Epithelial cell of prostate (primary cell): ENCODE measurements at regions not wholly inside any gene's neighbourhood (a gene's known extent, or its start where the extent isn't known, plus 50 kb on each side); places are given as distances from the start of the nearest gene placed in this dataset.

Source experiments
- DNase-seq: peaks from one replicate; pipeline ENCODE4 v3.0.0-alpha.2; 2011; ENCODE audit warnings: low read depth, low spot score
- H3K27ac ChIP-seq: fragments of 450-650 bp; 2 replicates; pipeline ENCODE4 v1.5.1; 2017; ENCODE audit warnings: mild to moderate bottlenecking

DNA sequence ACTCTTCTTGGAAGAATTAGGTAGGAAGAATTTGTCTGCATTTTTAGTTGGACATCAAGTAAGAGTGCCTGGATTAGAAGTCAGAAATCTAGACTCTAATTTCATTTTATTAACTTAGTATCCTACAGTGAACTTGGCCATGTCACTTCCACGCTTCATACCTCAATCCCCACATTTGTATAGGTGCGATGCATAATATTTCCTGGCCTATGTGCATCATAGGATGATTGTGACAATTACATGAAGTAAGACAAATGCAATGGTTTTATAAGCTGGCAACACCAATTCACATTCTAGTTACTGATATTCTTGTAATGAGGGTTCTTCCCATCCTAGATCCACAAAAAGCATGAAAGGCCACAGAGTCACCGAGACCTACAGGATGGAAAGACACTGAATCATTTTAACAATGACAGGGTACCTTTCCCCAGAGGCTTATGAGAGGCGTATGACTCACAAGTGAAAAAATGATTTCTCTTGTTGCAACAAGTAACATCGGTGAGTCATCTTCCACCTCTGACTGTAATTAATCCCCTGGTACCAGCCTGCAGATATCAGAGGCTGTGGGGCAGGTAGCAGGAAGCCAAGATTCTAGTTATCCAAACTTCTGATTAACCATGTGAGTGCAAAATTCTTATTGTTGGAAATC lies 56.0 kb upstream of the OR5AK2 start:
- peak overlapping the region; percentile 69 for H3K27ac ChIP-seq
- peak; percentile 98 for DNase-seq

DNA sequence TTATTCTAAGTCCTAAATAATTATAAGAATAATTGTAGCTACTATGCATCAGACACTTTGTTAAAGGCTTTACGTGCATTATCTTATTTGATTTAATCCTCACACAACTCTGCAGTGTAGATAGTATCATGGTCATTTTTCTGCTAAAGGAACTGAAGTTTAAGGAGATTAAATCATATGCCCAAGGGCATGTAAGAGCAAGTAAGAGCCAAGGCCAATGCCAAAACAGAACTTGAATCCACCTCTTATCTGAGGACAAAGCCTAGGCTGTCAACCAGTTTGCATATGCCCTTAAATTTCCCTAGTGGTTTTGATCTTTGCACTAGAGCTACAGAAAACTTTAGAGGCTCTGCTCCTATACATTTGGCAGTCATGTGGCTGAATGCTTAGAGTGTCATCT lies 65.6 kb upstream of the OR5AK2 start:
- DNase-seq: no peak
- H3K27ac ChIP-seq: no peak overlapping the region

DNA sequence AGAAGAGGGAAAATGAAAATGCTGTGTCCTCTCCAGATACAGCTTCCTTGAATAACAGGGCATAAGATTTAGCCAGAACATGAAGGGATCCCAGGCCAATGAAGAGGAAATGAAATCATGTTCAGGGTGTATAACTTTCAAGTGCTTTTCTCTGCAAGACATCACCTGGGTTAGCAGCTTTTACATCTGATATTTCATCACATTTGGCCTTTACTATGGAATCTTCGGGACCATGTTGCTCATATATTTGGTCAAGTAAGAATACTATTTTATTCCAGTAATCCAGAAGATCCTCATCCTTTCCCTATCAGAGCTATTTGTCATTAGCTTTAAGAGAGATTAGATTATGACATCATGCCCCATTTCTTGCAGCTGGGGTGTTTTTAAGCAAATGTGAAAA lies 66.3 kb upstream of the OR5AK2 start:
- H3K27ac ChIP-seq: no peak overlapping the region
- DNase-seq: no peak

DNA sequence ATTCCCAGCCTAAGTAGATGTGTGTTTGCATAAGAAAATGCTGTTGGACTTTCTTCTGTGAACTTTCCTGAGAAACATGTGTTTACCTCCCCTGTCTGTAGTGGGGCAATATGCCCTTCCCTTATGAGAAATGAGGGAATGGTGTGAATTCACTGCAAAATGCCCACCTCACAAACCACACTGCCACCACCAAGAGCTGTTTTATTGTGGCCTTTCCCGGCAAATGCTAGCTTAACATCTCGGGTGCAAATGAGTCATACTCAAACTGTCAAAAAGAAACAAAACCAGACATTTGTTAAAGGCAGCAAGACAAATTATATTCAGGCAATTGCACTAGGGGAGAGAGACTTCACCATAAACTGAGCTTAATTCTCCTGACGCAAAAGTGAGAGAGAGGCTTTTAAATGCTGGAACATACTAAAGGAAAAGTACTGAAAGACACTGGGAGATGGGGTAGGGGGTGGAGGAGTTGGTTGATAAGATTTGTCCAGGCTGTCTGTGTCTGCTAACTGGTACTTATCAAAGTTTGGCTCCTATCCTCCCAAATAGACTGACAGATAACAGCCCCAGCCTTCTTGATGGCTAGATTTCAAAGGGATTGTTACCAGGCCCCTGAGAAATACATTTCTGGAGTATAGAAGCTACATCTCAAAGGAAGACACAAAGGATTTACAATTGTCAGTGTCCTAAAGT lies 70.9 kb upstream of the OR5AK2 start:
- DNase-seq: no peak
- no peak overlapping the region for H3K27ac ChIP-seq

DNA sequence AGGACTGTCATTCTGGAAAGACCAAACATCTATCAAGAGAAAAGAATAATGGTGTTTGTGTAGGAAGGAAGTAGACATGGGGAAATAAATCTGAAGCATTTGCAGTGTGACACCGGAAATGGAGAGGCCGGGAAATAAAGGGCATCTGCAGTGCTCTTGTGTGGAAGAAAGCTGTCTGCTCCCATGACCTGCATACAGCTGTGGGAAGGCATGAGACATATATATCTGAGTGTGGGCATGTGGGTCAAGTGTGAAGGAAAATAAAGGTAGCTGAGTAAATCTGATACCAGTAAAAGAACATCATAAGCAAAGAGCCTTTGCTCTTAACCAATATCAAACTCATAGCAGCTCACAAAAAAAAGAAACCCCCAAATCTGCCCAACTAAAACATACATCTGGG lies 72.1 kb upstream of the OR5AK2 start:
- no peak for DNase-seq
- H3K27ac ChIP-seq: no peak overlapping the region

DNA sequence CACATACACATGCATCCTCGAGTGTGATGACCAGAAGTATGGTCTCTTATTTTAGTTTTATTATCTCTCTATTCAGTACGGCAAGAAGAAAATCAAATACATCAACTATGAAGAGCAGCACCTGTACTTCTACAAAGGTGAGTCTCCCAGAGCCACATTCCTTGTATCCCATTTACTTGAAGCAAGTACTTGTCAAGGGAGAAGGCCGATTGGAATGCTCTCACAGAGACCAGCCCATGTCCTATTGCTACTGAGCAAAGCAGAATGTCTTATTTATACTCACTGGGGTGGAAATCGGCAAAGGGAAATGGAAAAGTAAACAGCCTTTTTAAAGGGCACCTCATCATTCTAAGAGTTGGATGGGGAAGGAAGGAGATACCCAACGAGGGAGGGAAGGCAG lies 72.6 kb upstream of the OR5AK2 start:
- DNase-seq: no peak
- no peak overlapping the region for H3K27ac ChIP-seq

DNA sequence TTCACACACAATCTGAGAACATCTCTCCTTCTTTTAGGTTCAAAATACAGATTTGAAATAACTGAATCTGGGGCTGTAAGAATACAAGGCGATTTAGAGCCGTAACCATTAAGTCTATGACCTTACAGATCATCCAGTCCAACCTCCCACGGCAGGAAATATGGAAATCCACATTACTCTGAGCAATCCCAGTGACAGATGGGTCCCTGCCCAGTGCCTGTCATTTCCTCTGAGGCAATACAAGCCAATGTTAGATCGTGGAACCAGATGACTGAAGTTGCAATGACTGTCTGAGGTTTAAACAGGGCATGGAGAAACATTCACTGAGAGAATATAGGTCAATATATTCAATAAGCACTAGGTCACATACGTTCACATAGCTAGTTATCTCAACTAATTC lies 77.4 kb upstream of the OR5AK2 start:
- DNase-seq: peak; percentile 50
- peak overlapping the region; percentile 96 for H3K27ac ChIP-seq

DNA sequence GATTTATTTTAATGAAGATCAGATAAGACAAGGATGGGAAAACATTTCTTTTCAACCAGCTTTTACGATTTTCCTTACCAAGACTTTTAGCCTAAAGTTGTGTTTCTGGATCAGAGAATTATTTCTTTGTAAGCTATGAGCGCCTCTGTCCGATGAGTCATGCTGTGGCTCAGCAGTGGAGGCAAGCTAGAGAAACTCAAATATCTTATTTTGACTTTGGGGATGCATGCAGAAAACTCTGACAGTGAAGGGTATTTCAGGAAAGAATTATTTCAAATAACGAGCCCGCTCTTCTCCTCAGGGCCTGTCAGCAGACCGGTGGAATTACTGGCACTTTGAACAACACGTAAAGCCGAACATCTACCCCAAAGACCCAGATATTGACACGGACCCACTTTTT lies 77.9 kb upstream of the OR5AK2 start:
- H3K27ac ChIP-seq: peak overlapping the region; percentile 96
- DNase-seq: no peak

DNA sequence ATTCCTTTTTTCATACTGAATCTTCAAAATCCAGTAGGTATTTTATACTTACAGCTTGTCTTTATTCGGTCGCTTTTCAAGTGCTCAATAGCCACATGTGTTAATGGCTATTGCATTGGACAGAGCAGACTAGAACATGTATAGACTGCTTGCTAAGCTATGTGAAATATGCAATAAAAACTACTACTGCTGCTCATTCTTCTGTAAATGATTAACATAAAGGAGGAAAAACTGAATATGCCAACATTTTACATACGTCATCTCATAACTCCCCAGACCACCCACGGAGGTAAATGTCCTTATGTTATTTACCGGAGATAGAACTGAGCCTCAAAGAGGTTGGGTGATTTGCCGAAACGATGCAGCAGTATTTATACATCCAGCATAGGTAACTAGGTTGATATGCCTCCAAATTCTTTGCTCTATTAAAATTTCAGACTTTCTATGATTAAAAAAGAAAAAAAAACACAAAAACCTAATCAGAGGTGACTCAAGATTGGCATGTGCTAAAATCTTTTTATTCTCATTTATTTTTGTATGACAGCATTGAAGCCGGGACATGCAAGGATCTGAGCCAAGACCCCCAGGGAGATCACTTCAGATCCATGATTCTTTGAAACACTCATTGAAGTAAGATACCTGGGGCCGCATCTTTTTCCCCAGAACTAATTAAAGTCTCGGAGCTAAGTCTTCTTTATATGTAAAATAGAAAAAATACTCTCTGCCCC lies 78.5 kb upstream of the OR5AK2 start:
- peak; percentile 70 for DNase-seq
- peak overlapping the region; percentile 96 for H3K27ac ChIP-seq

DNA sequence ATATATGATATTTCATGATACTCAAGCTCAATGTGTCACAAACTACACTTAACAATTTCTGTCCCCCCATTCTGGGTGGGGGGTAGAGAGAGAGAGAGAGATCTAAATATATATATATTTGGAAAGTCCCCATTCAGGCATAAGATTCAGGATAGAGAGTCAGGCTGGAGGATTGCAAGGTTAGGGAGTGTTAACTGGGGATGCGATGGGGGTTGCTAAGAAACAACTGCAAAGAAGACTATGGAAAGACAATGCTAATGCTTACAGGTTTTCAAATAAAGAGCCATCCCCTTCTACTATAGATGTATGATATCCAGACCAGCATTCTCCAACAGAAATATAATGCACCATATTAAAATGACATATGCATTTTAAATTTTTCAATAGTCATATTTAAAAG lies 79.2 kb upstream of the OR5AK2 start:
- DNase-seq: no peak
- H3K27ac ChIP-seq: peak overlapping the region; percentile 96

DNA sequence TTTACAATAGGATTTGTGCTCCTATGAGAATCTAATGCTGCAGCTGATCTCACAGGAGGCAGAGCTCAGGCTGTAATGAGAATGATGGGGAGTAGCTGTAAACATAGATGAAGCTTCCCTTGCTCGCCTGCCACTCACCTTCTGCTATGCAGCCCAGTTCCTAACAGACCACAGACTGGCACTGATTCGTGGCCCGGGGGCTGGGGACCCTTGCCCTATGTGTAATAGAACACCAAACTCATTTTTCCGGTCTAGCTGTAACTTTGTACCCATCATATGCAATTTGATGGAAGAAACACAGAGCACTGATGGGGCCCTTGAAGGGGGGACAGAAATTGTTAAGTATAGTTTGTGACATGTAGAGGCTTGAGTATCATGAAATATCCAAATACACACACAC lies 79.6 kb upstream of the OR5AK2 start:
- peak overlapping the region; percentile 96 for H3K27ac ChIP-seq
- DNase-seq: no peak

DNA sequence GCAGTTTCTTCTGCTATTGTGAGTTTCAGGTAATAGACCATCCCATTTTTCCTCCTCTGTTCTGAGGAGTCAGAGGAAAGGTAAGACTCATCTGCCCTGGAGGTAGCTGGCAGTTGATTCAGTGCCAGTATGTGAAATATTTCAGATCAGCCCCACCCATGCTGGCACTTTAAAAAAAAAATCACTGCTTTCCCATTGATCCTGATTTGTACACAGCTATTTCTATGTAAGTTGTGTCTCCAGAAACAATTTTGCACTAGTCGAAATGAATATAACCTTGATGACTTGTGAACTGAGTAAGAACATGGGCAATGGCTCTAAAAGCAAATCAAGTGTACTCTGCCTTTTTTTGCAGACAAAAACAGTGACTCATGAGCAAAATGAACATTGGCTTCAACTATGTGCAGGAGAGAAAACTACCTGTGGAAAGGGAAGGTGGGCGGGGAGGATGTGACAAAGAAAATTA lies 82.0 kb upstream of the OR5AK2 start:
- DNase-seq: peak; percentile 85
- peak overlapping the region; percentile 99 for H3K27ac ChIP-seq

DNA sequence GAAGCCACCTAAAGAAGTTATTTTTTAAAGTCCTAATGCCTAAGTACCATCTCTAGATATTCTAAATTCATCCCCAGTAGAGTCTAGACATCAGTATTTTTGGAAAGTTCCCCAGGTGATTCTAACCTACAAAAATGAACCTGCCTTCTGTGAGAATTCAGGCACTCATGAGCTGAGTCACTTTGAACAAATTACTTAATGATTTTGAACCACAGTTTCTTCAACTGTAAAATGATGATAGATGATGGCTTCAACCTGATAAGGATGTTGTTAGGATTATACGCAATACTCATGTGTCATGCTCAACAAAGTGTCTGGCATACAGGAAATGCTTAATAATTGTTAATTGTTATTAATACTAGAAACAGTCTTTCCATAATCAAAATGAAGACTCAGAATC lies 82.8 kb upstream of the OR5AK2 start:
- H3K27ac ChIP-seq: peak overlapping the region; percentile 99
- DNase-seq: peak; percentile 75

DNA sequence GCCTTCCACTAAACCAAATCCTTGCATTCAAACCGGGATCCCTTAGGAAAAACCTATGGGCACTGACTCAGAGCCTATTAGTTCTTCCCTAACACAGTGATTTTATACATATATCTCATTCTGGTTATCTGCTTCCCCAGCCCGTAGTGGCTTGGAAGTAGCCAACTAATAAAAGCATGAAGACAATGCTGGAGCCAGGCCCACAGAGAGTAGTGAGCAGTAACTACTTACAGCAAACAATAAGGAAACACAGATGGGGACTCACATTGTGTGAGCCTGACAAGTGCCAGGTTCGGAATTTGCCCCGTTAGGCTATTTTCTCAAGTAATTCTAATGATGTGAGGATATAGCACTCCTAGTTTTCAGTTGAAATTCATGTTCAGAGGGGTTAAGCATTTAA lies 83.3 kb upstream of the OR5AK2 start:
- no peak for DNase-seq
- H3K27ac ChIP-seq: peak overlapping the region; percentile 99

DNA sequence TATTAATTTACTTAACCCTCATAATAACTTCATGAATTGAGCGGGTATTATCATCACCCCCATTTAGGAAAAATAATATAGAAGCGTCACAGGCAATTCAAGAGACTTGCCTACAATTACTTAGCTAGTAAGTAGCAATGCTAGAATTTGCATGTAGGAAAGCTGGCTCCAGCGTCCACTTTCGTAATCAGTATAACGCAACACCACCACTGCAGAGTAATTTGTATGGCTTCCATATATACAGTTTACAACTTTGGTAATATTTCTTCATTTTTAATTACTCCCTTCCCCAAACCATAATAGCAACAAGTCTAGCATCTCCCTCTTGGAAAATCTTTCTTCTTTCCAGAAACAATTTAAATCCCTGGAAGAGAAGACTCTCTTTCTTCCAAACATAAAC lies 89.9 kb upstream of the OR5AK2 start:
- no peak for DNase-seq
- no peak overlapping the region for H3K27ac ChIP-seq

DNA sequence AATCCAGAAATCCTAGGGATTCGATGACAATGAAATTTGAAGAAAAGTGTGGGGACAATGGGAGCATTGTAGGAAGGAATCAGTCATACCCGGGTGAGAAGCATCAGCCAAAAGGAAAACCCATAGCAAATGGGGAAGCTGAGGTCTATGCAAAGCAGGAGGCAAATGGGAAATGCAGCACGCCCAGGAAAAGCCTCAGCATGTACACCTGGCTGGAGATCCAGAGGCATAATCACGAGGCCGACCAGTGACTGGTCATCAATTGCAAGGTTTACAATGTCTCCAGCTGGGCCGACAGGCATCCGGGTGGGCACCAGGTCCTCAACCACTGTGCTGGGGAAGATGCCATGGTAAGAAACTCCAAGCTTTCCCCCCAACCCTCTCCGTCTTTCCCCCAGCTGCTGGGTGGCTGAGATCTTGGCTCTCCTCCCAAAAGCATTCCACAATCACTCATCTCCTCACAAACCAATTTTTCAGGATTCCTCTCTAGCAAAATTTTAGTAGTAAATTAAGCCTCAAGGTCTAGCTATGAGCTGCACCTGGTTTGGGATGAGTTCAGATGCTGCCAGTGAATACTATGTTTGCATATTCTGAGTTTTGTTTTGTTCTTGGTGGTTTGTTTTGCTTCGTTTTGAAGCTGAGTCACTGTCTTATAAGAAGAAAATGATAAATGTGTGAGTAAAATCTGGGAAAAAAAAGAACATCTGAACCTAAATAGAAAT lies 98.0 kb upstream of the OR5AK2 start:
- peak overlapping the region; percentile 11 for H3K27ac ChIP-seq
- no peak for DNase-seq

DNA sequence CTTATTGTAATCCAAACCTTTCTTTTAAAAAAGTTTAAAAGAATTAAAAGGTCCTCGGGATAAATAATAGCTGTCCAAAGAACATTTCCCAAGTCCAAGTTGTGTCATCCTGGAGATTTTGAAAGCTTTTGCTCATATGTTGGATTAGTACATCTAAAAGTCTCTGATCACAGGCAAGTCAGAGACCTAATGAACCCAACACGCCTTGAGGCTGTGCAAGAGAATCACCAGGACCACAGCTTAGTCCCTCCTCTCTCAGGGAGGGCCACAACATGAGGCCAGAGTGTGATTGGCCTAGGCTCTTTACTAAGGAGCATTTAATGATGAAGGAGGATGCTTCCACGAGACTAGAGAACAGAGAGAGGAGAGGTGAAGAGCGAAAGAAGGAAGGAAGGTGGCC lies 98.7 kb upstream of the OR5AK2 start:
- peak overlapping the region; percentile 11 for H3K27ac ChIP-seq
- DNase-seq: no peak

DNA sequence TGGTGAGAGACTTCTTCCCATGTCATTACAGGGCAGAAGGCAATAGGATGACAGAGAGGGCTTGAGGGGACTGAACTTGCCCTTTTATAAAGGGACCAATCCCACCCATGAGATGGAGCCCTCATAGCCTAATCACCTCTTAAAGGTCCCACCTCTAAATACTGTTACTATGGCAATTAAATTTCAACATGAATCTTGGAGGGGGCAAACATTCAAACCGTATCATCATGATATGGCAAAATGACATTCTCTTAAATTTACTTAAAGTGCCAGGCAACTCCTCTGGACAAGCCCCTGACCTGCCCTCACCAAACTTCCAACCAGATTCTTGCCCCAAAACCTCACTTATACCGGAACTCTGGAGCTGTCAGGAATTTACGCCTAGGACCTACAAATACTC lies 100.8 kb upstream of the OR5AK2 start:
- H3K27ac ChIP-seq: no peak overlapping the region
- DNase-seq: no peak

DNA sequence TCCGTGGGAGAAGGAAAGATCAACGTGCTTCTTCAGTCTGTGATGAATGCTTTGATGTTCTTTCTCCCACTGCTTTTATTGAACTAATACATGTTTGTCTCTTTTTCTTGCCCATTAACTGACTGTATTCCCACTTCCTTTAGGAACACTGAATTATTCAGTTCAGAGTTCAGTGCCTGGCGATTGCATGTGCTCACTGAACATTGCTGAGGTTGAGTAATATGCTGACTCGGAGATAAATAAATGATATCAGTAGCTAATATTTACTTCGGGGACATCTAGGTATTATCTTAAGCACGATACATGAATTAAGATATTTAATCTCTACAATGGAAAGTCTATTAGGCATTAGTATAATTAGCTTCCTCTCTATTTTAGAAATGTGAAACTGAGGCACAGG lies 102.3 kb upstream of the OR5AK2 start:
- no peak for DNase-seq
- H3K27ac ChIP-seq: no peak overlapping the region

DNA sequence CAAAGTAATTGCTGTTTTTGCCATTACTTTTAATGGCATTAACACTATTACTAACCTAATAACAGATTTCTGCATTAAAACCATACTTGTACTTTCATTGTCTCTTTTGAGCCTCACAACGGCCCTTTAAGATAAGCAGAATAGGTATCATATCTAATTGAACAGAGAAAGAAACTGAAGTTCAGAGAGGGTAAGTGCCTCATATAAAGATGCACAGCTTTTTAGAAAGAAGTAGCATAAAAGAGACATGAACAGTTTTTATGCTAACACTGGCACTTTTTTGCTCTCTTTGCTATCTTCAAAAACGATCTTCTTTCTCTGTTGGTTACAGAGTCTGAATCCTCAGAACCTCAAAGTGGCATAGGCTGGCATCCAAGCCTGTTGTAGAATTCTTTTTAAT lies 102.9 kb upstream of the OR5AK2 start:
- H3K27ac ChIP-seq: no peak overlapping the region
- no peak for DNase-seq

DNA sequence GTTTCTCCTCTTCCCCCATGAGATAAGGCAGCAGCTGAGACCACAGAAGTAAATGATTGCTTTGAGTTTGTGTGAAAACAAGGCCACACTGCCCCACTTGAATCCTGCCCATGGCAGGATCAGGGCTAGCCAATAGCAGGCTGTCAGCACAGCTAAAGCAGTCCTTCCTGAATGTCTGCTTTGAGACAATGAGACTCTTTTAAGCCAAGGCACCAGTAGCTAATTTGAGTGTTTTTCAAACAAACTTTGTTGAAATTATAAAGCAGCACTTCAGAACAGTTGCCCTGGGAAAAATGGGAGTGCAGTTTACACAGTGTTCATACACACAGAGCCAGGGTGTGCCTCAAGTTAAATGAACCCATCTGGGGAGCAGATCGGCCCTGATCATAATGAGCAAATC lies 103.5 kb upstream of the OR5AK2 start:
- no peak for DNase-seq
- no peak overlapping the region for H3K27ac ChIP-seq
